Embryonic facial prominence (tissue), 1 donor: ENCODE measurements at regions not wholly inside any gene's neighbourhood (a gene's known extent, or its start where the extent isn't known, plus 50 kb on each side); places are given as distances from the start of the nearest gene placed in this dataset.

Source experiments
- DNase-seq: peaks from one replicate; pipeline ENCODE4 v3.0.0-alpha.2; 2016; ENCODE audit errors: extremely low spot score

DNA sequence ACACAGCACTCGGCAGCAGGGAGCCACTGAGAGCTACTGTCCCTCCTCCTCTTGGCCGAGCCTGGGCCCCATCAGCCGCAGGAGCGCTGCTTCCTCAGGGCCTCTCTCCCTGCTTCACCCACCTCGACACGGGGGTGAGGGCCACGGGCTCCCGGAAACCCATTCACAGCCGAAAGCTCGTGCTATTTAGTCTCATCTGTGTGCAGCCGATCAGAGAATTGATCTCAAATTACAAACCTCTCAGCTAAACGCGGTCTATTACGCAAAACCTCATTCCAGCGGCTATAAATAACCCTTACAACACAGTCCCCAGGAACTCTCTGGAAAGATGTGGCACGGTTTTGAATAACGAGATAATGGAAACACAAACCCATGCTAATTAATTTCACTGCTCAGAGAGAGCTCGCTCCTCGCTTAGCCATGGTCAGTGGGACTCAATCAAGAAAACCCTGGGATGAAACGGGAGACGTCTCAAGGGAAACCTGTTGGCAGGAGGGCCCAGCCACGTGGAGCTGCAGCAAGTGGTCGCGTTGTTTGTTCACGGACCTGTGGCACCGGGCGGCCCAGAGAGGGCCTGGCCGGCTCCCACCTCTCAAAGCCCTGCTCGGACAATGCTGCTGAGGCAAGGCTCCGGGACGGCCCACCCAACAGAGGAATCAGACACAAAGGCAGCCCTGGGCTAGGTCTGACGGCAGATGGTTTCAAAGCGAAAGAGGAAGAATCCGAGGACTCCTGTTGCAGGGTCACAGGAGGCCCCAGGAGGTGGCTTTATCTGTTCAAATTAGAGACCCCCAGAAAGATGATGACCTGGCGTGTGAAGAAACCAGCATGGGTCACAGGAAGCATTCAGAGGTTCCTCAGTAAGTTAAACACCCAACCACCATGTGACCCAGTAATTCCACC lies 210.5 kb downstream of the CTTN start:
- DNase-seq = peak; percentile 70

DNA sequence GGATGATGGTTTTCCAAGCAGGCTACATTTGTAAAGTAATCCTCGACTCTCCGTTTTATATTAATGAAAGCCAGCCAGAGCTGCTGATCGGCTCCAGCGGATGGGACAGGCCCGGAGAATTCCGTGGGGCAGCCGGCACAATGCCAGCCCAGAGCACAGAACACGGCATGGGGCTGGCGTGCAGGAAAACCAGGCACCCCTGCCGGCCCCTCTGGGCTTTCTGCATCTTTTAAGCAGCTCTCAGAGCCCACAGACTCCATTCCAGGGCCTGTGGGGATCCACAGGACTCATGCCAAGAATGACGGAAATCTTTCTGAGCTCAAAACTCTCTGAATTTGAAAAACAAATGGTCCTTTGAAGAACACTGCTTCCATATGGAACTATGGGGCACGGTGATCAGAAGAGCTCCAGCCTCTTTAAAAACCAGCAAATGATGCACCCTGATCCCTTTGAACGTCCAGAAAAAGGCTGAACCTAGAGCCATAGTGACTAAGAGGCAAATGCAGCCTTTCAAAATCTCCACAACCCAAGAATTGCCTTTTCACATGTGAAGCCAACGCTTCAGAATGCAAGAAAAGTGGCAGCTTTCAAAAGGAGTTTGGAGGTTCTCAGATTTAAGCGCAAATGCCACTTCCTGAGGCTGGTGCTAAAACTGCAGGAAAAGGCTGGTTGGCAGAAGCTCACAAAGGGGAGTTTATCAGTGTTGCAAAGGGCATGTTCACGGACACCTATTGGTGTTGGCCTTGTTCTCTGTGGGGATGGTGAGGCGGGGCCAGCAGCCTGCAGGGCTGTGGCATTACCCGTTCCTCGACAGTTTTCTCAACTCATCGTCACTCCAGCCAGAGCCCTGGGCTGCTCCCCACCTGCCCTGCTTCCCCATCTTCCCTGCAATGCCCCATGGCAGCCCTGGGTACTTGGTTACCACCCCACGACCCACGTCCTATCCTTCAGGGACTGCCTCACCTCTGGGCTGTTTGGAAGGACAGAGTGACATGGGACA lies 212.5 kb downstream of the CTTN start:
- peak; percentile 81 for DNase-seq

DNA sequence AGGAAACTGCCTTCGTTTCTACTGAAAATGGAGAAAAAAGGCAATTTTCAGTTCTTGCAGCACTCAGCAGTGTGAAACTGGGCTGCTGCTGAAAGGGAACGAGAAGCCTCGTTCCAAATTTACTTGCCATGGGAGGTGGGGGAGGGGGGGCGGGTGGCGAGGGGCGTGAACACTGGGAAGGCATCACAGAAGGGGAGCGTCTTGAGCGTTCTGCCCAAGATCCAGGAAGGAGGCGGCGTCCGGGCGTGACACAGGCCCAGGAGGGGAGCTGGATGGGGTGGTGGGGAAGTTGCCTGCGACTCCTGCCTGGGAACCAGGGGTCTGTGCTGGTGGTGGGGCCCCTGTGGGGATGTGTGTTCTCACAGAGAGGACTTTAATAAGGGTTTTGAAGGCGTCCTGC lies 213.5 kb downstream of the CTTN start:
- no peak for DNase-seq

DNA sequence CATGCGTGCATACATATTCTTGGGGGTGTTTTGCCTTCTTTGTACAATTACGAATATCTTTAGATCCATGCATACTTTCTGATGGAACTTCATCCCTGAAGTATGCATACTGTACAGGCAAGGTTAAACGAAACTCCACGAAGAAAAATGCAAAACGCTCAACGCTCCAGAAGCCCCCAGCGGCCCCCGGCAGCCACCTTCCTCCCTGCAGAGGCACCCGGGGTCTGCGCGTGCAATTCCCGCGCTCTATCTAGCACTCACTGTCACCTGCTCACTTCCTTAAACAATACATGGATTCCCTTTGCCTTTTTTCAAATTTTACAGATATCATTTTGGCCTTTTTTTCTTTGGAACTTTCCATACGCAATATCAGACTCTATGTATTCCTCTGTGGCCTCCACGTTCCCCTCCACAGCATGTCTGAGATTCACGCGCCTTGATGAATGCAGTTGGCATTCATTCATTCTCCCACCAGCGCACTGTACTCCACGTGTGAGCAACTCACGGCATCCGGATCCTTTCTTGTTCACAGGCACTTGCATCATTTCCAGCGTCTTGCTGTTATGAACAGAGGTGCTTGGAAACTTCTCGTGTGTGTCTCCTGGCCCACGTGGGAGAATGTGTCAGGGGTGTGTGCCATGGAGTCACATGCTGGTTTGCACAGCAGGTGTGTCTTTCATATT lies 214.3 kb downstream of the CTTN start:
- no peak for DNase-seq

DNA sequence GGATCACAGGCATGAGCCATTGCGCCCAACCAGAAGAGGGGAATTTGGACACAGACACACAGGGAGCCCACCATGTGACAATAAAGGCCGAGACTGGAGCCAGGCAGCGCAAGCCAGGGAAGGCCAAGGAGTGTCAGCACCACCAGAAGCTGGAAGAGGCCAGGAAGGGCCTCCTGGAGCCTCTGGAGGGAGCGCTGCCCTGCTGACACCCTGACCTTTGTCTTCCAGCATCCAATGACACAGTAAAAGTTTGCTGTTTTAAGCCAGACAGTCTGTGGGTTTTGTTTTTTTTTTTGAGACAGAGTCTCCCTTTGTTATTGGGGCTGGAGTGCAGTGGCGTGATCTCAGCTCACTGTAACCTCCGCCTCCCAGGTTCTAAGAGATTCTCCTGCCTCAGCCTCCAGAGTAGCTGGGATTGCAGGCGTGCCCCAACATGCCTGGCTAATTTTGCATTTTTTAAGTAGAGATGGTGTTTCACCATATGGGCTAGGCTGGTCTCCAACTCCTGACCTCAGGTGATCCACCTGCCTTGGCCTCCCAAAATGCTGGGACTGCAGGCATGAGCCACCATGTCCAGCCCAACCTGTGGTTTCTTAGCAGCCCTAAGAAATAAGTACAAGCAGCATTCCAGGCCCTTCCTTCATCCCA lies 215.8 kb downstream of the CTTN start:
- DNase-seq = no peak

DNA sequence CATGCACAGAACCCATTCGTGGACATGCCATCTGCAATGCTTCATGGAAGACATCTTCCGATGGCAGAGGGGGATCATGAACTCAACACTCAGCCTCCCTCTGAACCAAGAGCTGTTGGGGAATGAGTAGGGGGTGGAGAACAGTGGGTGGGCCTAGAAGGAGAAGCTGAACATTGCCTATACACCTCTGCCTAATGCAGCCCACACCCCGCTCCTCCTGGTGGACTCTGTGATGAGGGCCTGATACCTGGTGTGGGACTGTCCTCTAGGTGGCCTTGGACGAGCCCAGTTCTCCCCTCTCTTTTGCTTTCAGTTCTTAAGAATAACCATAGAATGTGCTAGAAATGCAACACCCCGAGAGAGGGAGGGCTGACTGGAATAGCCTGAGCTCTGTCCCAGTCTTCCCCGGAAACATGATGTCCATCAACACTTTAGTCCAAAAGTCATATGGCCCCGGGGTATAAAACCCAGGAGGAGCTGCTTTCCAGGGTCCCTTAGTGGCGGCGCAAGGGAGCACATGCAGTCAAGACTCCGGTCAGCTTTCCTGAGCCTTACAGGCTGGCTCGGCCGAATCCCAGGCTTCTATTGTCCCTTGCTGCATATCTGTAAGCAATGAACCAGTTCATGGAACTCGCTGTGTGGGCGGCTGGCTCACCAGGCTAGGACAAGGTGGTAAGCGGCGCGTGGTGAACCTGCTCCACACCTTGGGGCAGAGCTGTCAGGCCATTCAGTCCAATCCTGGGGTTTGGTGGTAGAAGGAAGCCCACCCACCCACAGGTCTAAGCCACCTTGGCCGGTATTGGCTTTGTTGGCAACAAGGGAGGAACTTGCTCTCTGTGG lies 216.9 kb downstream of the CTTN start:
- DNase-seq = no peak

DNA sequence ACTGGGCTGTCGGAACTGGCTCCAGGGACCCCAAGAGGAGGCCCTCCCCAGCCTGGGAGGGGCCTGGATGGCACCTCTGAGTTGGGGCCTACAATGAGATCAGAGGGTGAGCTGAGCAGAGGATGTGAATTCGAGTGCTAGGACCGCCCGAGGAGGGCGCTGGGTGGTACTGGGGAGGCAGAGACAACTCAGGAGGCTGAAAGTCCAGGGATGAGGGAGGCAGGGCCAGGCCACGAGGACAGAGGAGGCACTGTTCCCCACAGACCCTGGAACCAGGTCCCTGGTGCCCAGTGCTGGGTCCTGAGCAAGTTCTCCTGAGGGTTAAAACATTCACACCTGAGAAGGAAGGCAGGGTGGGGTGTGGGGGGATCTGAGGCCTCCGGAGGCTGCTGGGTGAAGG lies 218.0 kb downstream of the CTTN start:
- no peak for DNase-seq

DNA sequence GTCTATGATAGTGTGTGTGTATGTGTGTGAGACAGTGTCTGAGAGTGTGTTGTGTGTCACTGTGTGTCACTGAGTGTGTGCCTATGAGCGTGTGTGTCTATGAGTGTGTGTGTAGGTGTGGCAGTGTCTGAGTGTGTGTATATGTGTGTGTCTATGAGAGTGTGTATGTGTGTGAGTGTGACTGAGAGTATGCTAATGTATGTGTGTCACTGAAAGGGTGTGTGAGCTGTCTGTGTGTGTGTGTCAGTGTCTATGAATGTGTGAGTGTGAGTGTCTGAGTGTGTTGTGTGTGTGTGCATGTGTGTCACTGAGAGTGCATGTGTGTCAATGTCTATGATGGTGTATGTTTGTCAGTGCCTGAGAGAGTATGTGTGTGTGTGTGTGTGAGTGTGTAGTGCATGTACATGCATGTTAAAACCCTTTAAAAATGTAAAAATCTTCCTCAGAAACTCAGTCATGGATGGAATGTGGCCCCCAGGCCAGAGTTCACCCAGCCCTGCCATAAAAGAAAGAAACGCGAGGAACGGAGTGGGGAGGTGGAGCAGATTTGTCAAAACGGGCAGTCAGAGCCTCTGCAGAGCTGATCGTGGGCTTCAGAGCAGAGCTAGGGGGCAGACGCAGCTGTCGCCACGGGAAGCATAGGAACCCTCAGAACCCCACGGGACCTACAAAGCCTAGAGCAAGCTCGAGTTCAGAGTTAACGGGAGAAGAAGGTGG lies 218.8 kb downstream of the CTTN start:
- no peak for DNase-seq

DNA sequence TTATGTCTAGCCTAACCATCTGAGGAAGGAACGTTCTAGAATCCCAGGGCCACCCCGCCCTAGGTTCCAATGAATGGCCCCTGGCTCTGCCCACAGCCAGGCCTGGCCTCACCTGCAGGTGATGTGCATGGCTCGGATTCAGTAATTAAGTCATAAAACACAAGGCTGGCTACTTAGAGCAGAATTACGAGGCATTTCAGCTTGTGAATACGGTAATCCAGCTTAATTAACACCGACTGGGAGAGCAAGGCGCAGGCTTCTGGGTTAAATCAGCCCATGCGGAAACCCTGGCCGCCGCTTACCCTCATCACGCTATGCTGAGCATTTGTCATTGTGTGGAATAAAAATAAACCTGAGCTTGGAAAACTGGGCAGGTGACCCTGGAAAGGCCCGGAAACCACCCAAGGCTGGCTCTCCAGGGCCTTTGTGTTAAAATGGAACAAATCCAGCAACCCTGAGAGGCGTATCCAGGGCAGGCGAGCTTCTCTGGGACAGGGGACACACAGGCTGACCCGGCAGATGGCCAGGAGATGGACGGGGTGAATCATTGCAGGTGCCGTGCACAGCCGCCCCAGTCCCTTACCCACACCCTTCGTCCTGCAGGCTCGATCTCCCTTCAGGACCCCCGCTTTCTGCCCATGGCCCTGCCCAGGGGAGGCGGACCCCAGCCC lies 220.2 kb downstream of the CTTN start:
- DNase-seq = no peak

DNA sequence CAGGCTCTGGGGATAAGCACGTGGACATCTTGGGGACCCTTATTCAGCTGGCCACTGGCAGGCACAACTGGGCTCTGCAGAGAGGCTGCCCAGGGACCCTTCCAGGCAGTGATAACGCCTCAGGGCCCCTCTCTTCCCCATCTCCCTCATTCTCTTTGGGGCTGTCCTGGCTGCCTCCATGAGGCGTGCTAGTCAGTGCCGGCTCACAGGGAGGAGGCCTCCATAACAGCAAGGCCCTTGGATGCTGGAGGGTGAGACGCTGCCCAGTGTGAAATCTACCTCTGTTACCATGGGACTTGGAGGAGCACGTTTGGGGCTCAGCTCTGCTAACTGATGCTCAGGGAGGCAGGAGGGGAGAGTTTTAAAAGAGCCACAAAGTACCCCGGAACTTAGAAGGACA lies 221.3 kb downstream of the CTTN start:
- no peak for DNase-seq

DNA sequence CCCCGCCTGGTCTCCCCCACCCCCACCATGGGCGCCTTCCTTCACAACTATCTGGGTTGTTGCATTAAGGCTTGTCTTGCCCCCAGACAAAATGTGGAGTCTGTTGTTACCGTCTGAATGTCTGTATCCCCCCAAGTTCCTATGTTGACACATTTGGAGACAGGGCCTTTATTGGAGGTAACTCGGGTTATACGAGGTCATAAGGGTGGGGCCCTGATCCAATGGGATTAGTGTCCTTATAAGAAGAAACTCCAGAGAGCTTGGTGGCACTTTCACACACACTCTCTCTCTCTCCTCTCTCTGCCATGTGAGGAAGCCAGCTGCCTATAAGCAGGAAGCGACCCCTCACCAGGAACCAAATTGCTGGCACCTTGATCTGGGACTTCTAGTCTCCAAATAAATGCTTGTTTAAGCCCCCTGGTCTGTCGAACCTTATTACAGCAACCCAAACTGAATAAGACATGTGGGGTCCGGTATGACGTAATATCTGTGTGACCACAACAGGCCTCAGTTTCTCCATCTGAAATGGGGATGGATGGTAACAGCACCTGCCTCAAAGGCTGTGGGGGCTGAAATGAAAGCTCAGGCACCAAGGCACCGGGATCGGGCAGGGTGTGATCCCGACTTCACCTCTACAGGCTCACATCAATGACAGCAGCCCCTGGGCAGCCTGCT lies 222.3 kb downstream of the CTTN start:
- DNase-seq = no peak

DNA sequence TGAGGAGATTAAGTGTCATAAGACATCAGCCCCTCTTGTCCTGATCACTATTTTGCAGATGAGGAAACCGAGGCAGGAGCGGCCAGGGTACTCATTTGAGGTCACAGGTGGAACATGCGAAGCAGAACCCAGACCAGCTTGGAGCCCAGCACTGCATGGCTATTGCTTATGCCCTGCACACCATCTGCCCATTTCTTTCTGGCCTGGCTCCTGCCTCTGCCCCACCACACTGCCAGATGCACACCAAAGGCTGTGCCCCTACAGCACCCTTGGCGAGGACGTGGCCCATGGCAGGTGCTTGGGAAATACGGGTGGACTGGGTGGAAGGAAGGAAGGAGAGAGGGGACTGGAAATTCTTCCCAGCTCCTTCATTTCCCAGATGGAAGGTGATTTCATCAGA lies 222.9 kb downstream of the CTTN start:
- DNase-seq = no peak

DNA sequence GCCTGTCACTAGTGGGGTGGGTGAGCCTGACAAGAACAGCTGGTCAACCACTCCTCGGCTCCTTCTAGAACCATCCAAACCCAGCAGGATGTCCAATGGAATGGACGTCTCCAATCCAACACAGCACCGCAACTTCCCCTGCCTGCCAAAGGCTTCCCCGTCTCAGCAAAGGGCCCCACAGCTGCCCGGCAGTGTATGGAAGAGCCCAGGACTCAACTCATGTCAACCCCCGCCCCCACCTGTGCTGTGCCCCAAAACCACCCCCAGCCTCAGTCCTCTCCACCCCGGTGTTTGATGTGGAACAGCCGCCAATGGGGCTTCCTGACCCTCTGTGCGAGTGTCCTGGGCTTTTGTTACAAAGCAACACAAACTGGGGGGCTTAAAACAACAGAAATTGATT lies 223.8 kb downstream of the CTTN start:
- no peak for DNase-seq

DNA sequence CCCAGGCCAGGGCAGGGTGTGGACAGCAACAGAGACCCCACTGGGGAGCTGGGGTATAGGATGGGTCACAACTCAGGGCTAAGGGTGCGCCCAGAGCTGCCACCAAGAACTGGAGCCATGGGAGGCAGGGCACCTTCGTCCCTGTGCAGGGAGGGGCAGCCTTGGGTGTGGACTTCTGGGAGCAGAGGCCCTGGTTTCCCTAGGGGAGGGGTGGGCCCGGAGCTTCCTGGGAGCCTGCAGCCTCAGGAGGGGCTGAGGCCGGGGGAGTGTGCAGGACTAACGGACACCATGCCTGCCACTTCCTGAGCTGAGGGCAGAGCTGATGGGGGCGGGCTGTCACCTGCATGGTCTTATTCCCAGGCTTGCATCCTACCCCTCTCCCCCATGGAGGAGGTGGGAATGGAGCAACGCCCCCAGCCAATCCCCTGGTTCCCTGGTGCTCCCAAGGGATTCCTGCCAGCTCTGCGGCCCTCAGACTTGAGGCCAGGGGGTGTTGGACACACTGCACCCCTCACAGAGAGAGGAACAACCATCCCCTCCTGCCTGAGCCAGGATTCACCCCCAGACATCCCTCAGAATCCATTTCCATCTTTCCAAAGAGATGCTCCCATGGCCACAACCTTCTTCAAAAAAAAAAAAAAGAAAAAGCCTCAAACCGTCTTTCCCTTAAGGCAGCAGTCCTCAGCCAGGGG lies 225.7 kb downstream of the CTTN start:
- no peak for DNase-seq

DNA sequence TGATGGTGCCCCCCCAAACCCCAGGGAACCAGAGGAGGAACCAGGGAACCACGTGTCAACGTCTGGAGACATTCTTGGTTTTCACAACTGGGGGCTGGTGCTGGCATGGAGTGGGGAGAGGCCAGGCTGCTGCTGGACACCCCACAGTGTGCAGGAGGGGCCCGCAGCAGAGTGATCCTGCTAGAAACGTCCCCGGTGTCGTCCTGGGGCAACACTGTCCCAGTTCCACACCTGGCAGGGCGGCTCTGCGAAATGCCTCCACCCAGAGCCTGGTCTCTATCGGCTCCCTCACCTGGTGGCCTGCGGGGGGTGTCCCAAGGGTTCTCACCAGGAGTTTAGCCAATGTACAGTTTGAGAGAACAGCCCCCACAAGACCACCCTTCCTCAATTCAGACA lies 226.3 kb downstream of the CTTN start:
- DNase-seq = no peak

DNA sequence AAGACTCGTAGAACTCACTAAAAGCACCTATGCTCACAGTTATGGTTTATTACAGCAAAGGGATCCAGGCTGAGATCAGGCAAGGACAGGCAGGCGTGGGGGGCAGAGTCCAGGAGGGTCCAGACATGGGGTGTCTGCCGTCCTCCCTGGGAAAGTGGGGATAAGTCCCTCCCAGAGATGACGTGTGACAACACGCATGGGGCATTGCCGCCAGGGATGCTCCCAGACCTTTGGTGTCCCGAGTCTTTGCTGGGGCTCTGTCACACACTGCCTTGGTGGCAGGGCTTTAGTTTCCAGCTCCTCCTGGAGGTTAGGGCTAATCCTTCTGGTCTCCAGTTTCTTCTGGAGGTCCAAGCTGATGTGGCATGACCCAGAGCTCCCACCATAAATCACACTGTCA lies 226.7 kb downstream of the CTTN start:
- DNase-seq = no peak

DNA sequence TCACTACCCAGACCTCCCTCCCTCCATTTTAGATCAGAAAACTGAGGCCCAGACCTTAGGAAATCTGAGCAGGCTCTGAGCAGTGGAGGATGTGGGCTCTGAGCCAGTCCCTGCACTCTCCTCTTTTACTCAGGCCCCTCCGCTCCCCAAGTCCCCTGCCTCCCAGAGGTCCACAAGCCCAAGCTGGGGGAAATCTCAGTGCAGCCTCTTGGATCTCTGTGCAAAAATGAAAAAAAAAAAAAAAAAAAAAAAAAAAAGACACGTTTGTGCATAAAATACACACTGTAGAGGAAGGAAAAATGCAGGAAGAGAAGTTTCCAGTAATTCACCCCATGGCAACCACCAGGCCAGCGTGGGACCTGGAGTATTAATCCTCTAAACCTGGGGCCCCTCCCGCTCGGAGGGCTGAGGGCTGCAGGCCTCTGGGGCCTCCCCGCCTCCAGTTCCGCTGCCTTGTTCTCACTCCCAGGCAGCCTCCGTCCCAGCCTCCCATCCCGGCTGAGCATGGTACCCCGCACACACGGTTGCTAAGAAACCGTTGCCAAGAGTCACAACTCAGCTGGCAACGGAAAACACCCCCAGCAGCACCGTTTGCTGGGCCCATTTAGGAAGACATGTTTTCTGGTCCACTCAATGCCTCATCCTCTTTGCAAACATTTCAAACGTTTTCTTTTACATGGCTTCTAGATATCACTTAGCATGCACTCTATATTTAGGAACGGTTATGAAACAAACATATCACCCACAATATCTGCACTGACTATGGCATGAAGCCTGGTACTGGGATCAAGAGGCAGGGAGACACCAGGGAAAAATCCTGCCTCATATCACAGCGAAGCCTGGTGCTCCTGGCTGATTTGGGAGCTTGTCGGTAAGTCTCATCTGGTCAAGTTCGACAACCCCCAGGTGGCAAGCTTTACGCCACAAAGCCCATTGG lies 227.5 kb downstream of the CTTN start:
- no peak for DNase-seq
